ENCODE measurements at regions not wholly inside any gene's neighbourhood (a gene's known extent, or its start where the extent isn't known, plus 50 kb on each side); places are given as distances from the start of the nearest gene placed in this dataset.

GRCh38 chr12:59044791-59045190 lies 124.5 kb upstream of the LRIG3 start:
- DNase-seq (ENCODE audit: low read depth): no peak

GRCh38 chr12:59041241-59042121 lies 121.2 kb upstream of the LRIG3 start:
- DNase-seq (ENCODE audit: low read depth): peak; percentile 94

GRCh38 chr12:59040656-59041055 lies 120.4 kb upstream of the LRIG3 start:
- peak; percentile 94 for DNase-seq (ENCODE audit: low read depth)

- no peak for DNase-seq (ENCODE audit: low read depth)
Observed at GRCh38 chr12:59040043-59040442, 119.7 kb upstream of the LRIG3 start.

GRCh38 chr12:59039005-59039404 lies 118.7 kb upstream of the LRIG3 start:
- DNase-seq (ENCODE audit: low read depth): no peak

- DNase-seq (ENCODE audit: low read depth): peak; percentile 73
Observed at GRCh38 chr12:59036973-59037762, 116.9 kb upstream of the LRIG3 start.

GRCh38 chr12:59036347-59036746 lies 116.0 kb upstream of the LRIG3 start:
- DNase-seq (ENCODE audit: low read depth): no peak

- no peak for DNase-seq (ENCODE audit: low read depth)
Observed at GRCh38 chr12:59031313-59031712, 111.0 kb upstream of the LRIG3 start.

- DNase-seq (ENCODE audit: low read depth): no peak
Observed at GRCh38 chr12:59030415-59030814, 110.1 kb upstream of the LRIG3 start.

GRCh38 chr12:59027199-59027598 lies 106.9 kb upstream of the LRIG3 start:
- no peak for DNase-seq (ENCODE audit: low read depth)

GRCh38 chr12:59023861-59024424 lies 103.6 kb upstream of the LRIG3 start:
- DNase-seq (ENCODE audit: low read depth): peak; percentile 39

- DNase-seq (ENCODE audit: low read depth): no peak
Observed at GRCh38 chr12:59020073-59020946, 100.0 kb upstream of the LRIG3 start.

GRCh38 chr12:59014885-59015284 lies 94.6 kb upstream of the LRIG3 start:
- DNase-seq (ENCODE audit: low read depth): no peak

GRCh38 chr12:59010941-59011340 lies 90.6 kb upstream of the LRIG3 start:
- no peak for DNase-seq (ENCODE audit: low read depth)

- no peak for DNase-seq (ENCODE audit: low read depth)
Observed at GRCh38 chr12:59010118-59010517, 89.8 kb upstream of the LRIG3 start.

GRCh38 chr12:59007620-59008019 lies 87.3 kb upstream of the LRIG3 start:
- DNase-seq (ENCODE audit: low read depth): no peak

- peak; percentile 49 for DNase-seq (ENCODE audit: low read depth)
Observed at GRCh38 chr12:59005193-59005955, 85.1 kb upstream of the LRIG3 start.

GRCh38 chr12:59004456-59004855 lies 84.2 kb upstream of the LRIG3 start:
- peak; percentile 8 for DNase-seq (ENCODE audit: low read depth)

- no peak for DNase-seq (ENCODE audit: low read depth)
Observed at GRCh38 chr12:58995666-58996363, 75.5 kb upstream of the LRIG3 start.

- DNase-seq (ENCODE audit: low read depth): no peak
Observed at GRCh38 chr12:58988643-58989344, 68.5 kb upstream of the LRIG3 start.

Data from EH (cell line).